Muscle of leg (tissue), 3 donors: ENCODE measurements at regions not wholly inside any gene's neighbourhood (a gene's known extent, or its start where the extent isn't known, plus 50 kb on each side); places are given as distances from the start of the nearest gene placed in this dataset.

ENCODE experiments used
- DNase-seq: peaks from one replicate; pipeline ENCODE4 v3.0.0; 2013
- H3K27ac ChIP-seq: one replicate; pipeline ENCODE4 v1.5.1; 2013; ENCODE audit warnings: mild to moderate bottlenecking, low read length, control low read depth
- H3K27me3 ChIP-seq: one replicate; pipeline ENCODE4 v1.6.1; 2013; ENCODE audit warnings: low read length; ENCODE audit not compliant: control insufficient read depth, insufficient read depth
- H3K36me3 ChIP-seq: one replicate; pipeline ENCODE4 v1.6.1; 2013; ENCODE audit warnings: low read length; ENCODE audit not compliant: control insufficient read depth, insufficient read depth
- H3K4me1 ChIP-seq: one replicate; pipeline ENCODE4 v1.6.1; 2013; ENCODE audit warnings: low read length; ENCODE audit not compliant: control insufficient read depth, insufficient read depth
- H3K4me3 ChIP-seq: one replicate; pipeline ENCODE4 v1.5.1; 2013; ENCODE audit warnings: low read length, control low read depth
- H3K9me3 ChIP-seq: replicated peaks from 2 replicates; pipeline ENCODE4 v1.6.1; 2013; ENCODE audit warnings: low read depth, low read length; ENCODE audit not compliant: control insufficient read depth
- WGBS: methylation state at CpG from one replicate; pipeline ENCODE4 v1.1.5; 2013; ENCODE audit warnings: missing lambda C conversion rate; ENCODE audit not compliant: insufficient coverage; 5-methylcytosine and 5-hydroxymethylcytosine counted together

GRCh38 chr15:70484993-70485392, 278.4 kb downstream of the UACA start:
- no peak overlapping the region for H3K4me3 ChIP-seq
- H3K4me1 ChIP-seq: peaks cover 2% of the 10 kb centered on the region
- WGBS: no CpG with 5 or more reads among the region's 1 CpG
- H3K27me3 ChIP-seq: peaks cover 20% of the 10 kb centered on the region
- no peaks in the 10 kb centered on the region for H3K36me3 ChIP-seq
- no peak for DNase-seq
- no peaks in the 10 kb centered on the region for H3K9me3 ChIP-seq
- H3K27ac ChIP-seq: no peak overlapping the region

- Histone ChIP-seq H3K27me3 (peaks cover 24% of the 10 kb centered on the region), H3K27ac (no peak overlapping the region), H3K4me1 (peaks cover 9% of the 10 kb centered on the region), H3K9me3 (no peaks in the 10 kb centered on the region), H3K4me3 (no peak overlapping the region), H3K36me3 (no peaks in the 10 kb centered on the region)
- DNase-seq: no peak
- 90% methylated on average over 2 of the region's 2 CpGs for WGBS
Measured at GRCh38 chr15:70483513-70483912, 279.8 kb downstream of the UACA start.

DNA sequence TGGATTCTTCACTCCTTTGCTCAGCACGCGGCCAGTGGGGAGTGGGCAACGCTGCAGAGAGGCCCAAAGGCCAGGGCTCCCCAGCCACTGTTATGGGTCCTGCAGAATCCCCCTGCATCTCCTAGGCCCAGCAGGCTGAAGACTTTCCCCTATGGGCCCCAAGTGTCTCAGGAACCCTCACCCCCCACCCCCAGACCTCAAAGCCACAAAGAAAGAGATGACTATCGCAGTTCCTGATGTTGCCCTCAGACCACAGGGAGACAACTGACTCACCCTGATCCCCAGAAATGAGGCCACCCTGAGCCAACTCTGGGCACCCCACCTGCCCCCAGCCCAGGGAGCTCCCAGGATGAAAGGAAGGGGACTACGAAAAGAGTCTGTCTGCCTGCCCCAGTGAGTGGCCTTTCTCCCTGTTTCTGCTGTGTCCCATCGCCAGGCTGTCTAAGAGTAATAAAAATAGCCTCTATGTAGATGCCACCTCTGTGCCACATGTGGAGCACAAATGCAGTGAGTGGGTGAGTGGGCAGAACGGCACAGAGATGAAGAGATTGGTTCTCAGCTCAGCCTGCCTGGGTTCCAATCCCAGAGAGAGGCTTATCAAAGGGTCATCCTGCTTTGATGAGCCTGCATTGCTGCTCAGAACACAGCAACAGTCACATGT, 283.0 kb downstream of the UACA start:
- Histone ChIP-seq H3K27me3 (peaks cover 35% of the 10 kb centered on the region), H3K27ac (no peak overlapping the region), H3K4me1 (peaks cover 25% of the 10 kb centered on the region), H3K4me3 (no peak overlapping the region), H3K9me3 (no peaks in the 10 kb centered on the region), H3K36me3 (no peaks in the 10 kb centered on the region)
- 93% methylated on average over 6 of the region's 7 CpGs for WGBS
- no peak for DNase-seq

GRCh38 chr15:70479785-70480184, 283.6 kb downstream of the UACA start:
- WGBS: 90% methylated on average over 9 of the region's 12 CpGs
- DNase-seq: no peak
- H3K9me3 ChIP-seq: no peaks in the 10 kb centered on the region
- peaks cover 33% of the 10 kb centered on the region for H3K27me3 ChIP-seq
- no peak overlapping the region for H3K27ac ChIP-seq
- no peaks in the 10 kb centered on the region for H3K36me3 ChIP-seq
- peaks cover 30% of the 10 kb centered on the region for H3K4me1 ChIP-seq
- no peak overlapping the region for H3K4me3 ChIP-seq

GRCh38 chr15:70479056-70479455, 284.3 kb downstream of the UACA start:
- Histone ChIP-seq H3K4me1 (peaks cover 37% of the 10 kb centered on the region), H3K9me3 (no peaks in the 10 kb centered on the region), H3K36me3 (no peaks in the 10 kb centered on the region), H3K27me3 (peaks cover 35% of the 10 kb centered on the region), H3K27ac (no peak overlapping the region), H3K4me3 (no peak overlapping the region)
- DNase-seq: no peak
- 67% methylated on average over 3 of the region's 8 CpGs for WGBS

DNA sequence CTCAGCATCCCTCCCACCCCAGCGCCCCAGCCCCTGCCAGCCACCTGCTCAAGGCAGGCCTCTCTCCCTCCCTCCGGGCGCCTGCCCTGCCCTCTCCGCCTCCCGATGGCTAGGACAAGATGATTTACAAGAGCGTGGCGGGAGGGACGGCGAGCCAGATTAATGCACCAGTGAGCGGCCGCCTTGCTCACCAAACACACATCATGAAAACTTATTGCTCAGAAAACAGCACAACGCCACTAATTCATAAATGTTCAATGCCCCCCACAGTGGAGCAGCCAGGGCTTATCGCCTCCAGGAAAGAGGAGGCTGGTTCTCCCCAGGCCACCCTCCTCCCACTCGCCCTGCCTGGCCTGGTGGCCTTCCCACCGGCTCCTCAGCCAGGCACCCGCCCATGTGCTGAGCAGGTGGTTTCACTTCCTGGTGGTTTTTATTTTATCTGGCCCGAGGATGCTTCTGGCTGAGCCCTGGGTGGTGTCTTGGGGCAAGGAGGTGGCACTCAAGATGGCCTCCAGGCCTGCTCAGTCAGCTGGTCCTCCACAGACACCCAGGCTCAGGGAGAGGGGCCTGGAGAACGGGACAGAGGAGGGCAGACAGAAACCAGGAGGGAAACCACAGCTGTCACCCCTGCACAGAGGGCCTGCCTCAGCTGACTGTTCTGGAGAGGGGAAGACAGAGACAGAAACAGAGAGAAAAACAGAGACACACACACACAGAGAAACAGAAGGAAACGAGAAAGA, 284.9 kb downstream of the UACA start:
- no peak overlapping the region for H3K27ac ChIP-seq
- WGBS: 57% methylated on average over 4 of the region's 19 CpGs
- no peaks in the 10 kb centered on the region for H3K9me3 ChIP-seq
- H3K36me3 ChIP-seq: no peaks in the 10 kb centered on the region
- peak; percentile 62 for DNase-seq
- no peak overlapping the region for H3K4me3 ChIP-seq
- peaks cover 33% of the 10 kb centered on the region for H3K27me3 ChIP-seq
- peaks cover 42% of the 10 kb centered on the region for H3K4me1 ChIP-seq

DNA sequence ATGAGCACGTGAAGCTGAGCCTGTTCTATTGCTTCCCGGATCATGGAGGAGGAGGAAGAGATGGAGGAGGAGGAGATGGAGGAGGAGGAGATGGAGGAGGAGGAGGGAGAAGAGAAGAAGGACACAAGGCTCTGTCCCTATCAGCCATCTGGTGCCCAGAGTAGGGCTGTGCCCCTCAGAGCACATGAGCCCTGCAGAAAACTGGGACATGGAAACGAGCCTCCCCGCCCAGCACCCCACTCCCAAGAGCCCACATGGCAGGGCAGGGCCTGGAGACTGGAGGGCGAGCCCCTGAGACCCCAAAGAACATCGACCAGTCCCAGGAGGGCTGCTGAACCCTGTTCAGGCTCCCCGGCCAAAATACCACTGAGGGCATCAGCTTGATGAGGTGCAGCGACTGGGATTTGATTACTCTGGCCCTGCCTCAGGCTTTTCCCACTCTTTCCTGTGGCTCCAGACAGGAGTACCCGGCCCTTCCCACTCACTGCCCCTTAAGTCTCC, 285.6 kb downstream of the UACA start:
- no peak for DNase-seq
- H3K4me1 ChIP-seq: peaks cover 48% of the 10 kb centered on the region
- H3K27ac ChIP-seq: no peak overlapping the region
- 73% methylated on average over 9 of the region's 9 CpGs for WGBS
- peaks cover 31% of the 10 kb centered on the region for H3K27me3 ChIP-seq
- H3K9me3 ChIP-seq: no peaks in the 10 kb centered on the region
- no peak overlapping the region for H3K4me3 ChIP-seq
- no peaks in the 10 kb centered on the region for H3K36me3 ChIP-seq

DNA sequence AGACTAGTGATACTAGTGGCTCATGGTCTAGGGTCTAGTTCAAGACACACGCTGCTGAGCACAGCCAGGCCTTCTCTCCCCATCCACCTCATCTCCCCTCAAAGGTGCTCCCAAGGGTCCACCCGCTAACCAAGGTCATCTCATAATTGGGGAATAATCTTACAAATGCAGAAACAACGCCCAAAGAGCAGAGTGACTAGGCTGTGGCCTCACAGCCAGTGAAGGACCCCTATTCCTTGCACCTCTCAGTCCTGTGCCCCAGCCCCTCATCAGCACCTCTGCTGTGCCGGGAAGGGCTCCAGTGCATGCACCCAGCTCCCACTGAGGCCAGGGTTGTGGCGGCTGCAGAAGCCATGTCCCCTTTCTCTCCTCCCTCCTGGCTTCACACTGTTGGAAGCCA, 286.9 kb downstream of the UACA start:
- WGBS: 96% methylated on average over 3 of the region's 5 CpGs
- Histone ChIP-seq H3K27ac (no peak overlapping the region), H3K4me1 (peaks cover 49% of the 10 kb centered on the region), H3K27me3 (peaks cover 37% of the 10 kb centered on the region), H3K36me3 (no peaks in the 10 kb centered on the region), H3K9me3 (no peaks in the 10 kb centered on the region), H3K4me3 (no peak overlapping the region)
- DNase-seq: no peak

GRCh38 chr15:70475921-70476320, 287.4 kb downstream of the UACA start:
- H3K36me3 ChIP-seq: no peaks in the 10 kb centered on the region
- peaks cover 37% of the 10 kb centered on the region for H3K27me3 ChIP-seq
- no peak overlapping the region for H3K27ac ChIP-seq

GRCh38 chr15:70475407-70475781, 288.0 kb downstream of the UACA start:
- Histone ChIP-seq H3K27me3 (peaks cover 38% of the 10 kb centered on the region), H3K36me3 (no peaks in the 10 kb centered on the region), H3K27ac (peak overlapping the region; percentile 81), H3K9me3 (no peaks in the 10 kb centered on the region), H3K4me1 (peaks cover 52% of the 10 kb centered on the region), H3K4me3 (no peak overlapping the region)
- DNase-seq: no peak
- 90% methylated on average over 2 of the region's 7 CpGs for WGBS

More at GRCh38 chr15:70475921-70476320, 287.4 kb downstream of the UACA start:
- no peak for DNase-seq
- Histone ChIP-seq H3K4me1 (peaks cover 49% of the 10 kb centered on the region), H3K4me3 (no peak overlapping the region), H3K9me3 (no peaks in the 10 kb centered on the region)
